ENCODE measurements at regions not wholly inside any gene's neighbourhood (a gene's known extent, or its start where the extent isn't known, plus 50 kb on each side); places are given as distances from the start of the nearest gene placed in this dataset.
A peak's percentile ranks its signal among the peaks of the same experiment; 100 is the strongest.

- DNase-seq = no peak
Observed at GRCh38 chr2:219893541-219893940, 266.1 kb downstream of the SLC4A3 start.

- no peak for DNase-seq
Observed at GRCh38 chr2:219897456-219897855, 270.0 kb downstream of the SLC4A3 start.

- no peak for DNase-seq
Observed at GRCh38 chr2:219901155-219901554, 273.7 kb downstream of the SLC4A3 start.

GRCh38 chr2:219902891-219903552, 275.6 kb downstream of the SLC4A3 start:
- no peak for DNase-seq

GRCh38 chr2:219905640-219906039, 278.2 kb downstream of the SLC4A3 start:
- DNase-seq = no peak

- DNase-seq = no peak
Observed at GRCh38 chr2:219906114-219907010, 278.9 kb downstream of the SLC4A3 start.

GRCh38 chr2:219907011-219907365, 279.6 kb downstream of the SLC4A3 start:
- no peak for DNase-seq

- DNase-seq = no peak
Observed at GRCh38 chr2:219908538-219908937, 281.1 kb downstream of the SLC4A3 start.

- no peak for DNase-seq
Observed at GRCh38 chr2:219911541-219911940, 284.1 kb downstream of the SLC4A3 start.

GRCh38 chr2:219912491-219912921, 285.1 kb downstream of the SLC4A3 start:
- peak in 9 of 51 donors; percentile 6 to 20 (median 7) for DNase-seq

GRCh38 chr2:219914577-219914976, 287.1 kb downstream of the SLC4A3 start:
- no peak for DNase-seq

- peak in 1 of 51 donors; percentile 5 for DNase-seq
Observed at GRCh38 chr2:219916281-219916680, 288.9 kb downstream of the SLC4A3 start.

GRCh38 chr2:219916726-219917440, 289.5 kb downstream of the SLC4A3 start:
- peak in 2 of 51 donors; percentile 5 to 6 for DNase-seq

- no peak for DNase-seq
Observed at GRCh38 chr2:219918254-219918653, 290.8 kb downstream of the SLC4A3 start.

GRCh38 chr2:219918944-219919343, 291.5 kb downstream of the SLC4A3 start:
- no peak for DNase-seq

- no peak for DNase-seq
Observed at GRCh38 chr2:219919506-219919905, 292.1 kb downstream of the SLC4A3 start.

GRCh38 chr2:219929835-219930234, 302.4 kb downstream of the SLC4A3 start:
- DNase-seq = no peak

GRCh38 chr2:219939647-219940046, 312.2 kb downstream of the SLC4A3 start:
- no peak for DNase-seq

- DNase-seq = no peak
Observed at GRCh38 chr2:219944866-219945265, 317.4 kb downstream of the SLC4A3 start.

- DNase-seq = no peak
Observed at GRCh38 chr2:219946021-219946420, 318.6 kb downstream of the SLC4A3 start.

- DNase-seq = no peak
Observed at GRCh38 chr2:219946529-219946928, 319.1 kb downstream of the SLC4A3 start.

GRCh38 chr2:219947575-219947974, 320.1 kb downstream of the SLC4A3 start:
- DNase-seq = no peak

Measured in hypothalamus (tissue), 51 donors.